ENCODE measurements at regions not wholly inside any gene's neighbourhood (a gene's known extent, or its start where the extent isn't known, plus 50 kb on each side); places are given as distances from the start of the nearest gene placed in this dataset.

DNA sequence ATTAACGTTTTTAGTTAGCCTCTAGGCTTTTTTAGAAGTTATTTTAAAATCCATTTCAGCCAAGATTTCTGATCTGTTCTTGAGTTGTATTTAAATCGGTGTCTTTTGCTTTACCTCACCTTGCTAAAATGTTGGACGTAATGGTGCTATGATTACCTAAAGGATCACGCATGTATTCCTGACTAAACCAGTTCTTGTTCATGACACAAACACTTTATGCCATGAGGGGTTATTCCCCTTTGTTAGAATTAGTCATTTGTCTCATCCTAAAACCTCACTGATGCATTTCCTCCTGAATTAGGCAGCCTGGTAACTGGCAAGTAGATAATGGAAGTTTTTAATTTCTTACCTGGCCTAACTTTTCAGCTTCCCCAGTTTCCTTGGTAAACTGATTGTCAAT is 185.4 kb upstream of the TANK start:
- Mint-ChIP-seq H3K9me3 (peaks cover 1% of the 10 kb centered on the region), H3K4me3 (no peak overlapping the region), H3K36me3 (no peaks in the 10 kb centered on the region), H3K27me3 (no peaks in the 10 kb centered on the region), H3K27ac (no peak overlapping the region), H3K4me1 (no peaks in the 10 kb centered on the region)
- DNase-seq = no peak

DNA sequence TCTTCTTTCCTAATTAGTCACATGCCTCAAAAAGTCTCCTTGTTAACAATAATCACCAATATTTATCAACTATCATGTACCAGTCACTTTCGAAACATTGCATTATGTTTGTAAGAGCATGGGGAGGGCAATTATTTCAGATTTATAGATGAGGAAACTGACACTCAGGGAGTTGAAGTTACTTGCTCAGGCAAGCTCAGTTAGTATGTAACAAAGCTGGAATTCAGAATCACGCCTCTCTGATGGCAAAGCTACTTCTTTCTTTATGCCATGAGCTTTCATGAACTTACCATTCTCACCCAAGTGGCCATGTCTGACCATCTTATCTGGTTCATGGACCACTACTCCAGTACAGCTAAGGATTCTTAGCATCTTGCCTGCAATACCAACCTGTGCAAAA is 183.4 kb upstream of the TANK start:
- DNase-seq = no peak
- no peaks in the 10 kb centered on the region for H3K4me1 Mint-ChIP-seq
- H3K27ac Mint-ChIP-seq = no peak overlapping the region
- H3K9me3 Mint-ChIP-seq = peaks cover 1% of the 10 kb centered on the region
- H3K36me3 Mint-ChIP-seq = no peaks in the 10 kb centered on the region
- no peaks in the 10 kb centered on the region for H3K27me3 Mint-ChIP-seq
- H3K4me3 Mint-ChIP-seq = no peak overlapping the region

DNA sequence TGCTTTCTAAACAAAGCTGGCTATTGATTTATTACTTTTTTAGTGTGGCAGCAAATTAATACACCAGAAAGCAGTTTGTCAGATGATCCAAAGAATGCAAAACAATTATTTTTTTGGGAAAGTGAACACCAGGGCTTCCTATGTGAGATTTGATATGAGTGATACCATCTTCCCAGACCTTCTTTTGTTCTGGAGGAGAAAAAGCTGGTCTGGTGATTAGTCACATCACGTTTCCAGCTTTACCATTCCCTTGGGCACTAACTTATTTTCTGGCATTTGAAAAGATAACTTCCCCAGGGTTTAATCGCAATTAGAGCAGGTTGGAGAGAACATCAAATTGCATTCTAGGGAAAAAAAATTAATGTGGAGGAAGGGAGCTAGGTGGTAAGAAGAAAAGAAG is 182.9 kb upstream of the TANK start:
- Mint-ChIP-seq H3K27ac (no peak overlapping the region), H3K9me3 (peaks cover 1% of the 10 kb centered on the region), H3K4me3 (no peak overlapping the region), H3K36me3 (no peaks in the 10 kb centered on the region), H3K4me1 (no peaks in the 10 kb centered on the region), H3K27me3 (no peaks in the 10 kb centered on the region)
- DNase-seq = no peak

DNA sequence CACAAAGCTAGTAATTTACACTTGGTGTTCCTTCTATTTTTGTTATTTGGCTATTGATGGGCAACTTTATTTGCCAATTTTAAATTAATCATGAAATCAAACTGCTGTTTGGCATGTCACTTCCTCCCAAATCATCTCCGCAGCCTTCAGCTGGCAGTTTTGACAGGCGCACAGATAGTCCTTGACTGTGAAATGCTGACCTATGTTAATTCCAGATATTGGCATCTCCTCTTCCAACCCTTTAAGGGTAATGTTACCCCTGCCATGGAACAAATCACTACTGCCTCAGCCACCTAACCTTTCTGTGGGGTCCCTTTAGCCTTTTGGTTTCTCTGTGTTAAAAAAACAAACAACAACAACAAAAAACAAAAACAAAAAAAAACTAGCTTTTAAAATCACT is 182.4 kb upstream of the TANK start:
- peaks cover 1% of the 10 kb centered on the region for H3K9me3 Mint-ChIP-seq
- no peak overlapping the region for H3K27ac Mint-ChIP-seq
- DNase-seq = no peak
- no peaks in the 10 kb centered on the region for H3K4me1 Mint-ChIP-seq
- no peak overlapping the region for H3K4me3 Mint-ChIP-seq
- H3K27me3 Mint-ChIP-seq = no peaks in the 10 kb centered on the region
- no peaks in the 10 kb centered on the region for H3K36me3 Mint-ChIP-seq

DNA sequence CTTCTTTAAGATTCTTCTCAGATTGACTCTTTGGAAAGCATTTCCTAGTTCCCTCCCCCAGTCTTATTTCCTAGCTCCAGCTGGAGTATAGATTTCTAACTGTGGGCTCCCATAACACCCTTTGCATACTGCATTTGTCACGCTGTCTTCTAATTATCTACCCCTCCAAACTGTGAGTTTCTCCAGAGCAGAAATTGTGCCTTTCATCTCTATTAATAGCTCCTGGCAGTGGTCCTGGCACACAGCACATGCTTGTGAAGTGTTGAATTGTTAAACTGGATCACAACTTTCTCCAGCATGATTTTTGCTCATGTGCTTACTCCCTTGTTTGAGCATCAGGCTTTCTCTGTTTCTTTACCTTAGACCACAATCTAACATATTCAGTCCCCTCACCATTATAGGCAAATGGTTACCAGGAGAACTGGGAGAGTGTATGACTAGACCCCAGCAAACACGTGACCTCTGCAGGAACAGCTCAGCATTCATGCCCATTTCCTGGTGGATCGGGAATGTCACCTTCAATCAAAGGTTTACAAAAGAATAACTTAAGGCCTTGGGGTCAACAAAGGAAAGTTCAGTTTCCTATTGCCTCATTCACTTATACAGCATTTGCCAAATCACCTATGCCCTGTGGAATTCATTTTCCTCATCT is 175.7 kb upstream of the TANK start:
- H3K9me3 Mint-ChIP-seq = peaks cover 3% of the 10 kb centered on the region
- H3K4me1 Mint-ChIP-seq = no peaks in the 10 kb centered on the region
- no peaks in the 10 kb centered on the region for H3K27me3 Mint-ChIP-seq
- DNase-seq = no peak
- no peak overlapping the region for H3K4me3 Mint-ChIP-seq
- H3K36me3 Mint-ChIP-seq = no peaks in the 10 kb centered on the region
- H3K27ac Mint-ChIP-seq = no peak overlapping the region

DNA sequence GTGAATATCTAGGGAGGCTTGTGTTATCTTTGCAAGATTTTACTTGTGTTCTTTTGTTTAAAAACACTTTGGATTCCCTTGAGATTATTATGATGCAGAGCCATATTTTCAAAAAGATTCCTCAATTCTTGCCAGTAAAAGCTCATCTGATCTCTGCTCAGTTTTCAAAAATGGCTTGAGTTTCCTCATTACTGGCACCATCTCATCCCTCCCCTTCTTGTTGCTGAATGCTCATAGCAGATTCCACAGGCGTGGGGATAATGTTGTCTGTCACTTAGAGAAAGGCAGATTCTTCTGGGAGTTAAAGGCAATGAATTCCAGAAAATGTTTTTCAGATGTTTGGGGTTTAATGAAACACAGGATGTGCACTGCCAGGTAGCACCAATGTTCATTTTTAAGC is 170.4 kb upstream of the TANK start:
- no peaks in the 10 kb centered on the region for H3K36me3 Mint-ChIP-seq
- no peak overlapping the region for H3K27ac Mint-ChIP-seq
- peaks cover 3% of the 10 kb centered on the region for H3K4me1 Mint-ChIP-seq
- no peak overlapping the region for H3K4me3 Mint-ChIP-seq
- DNase-seq = no peak
- H3K27me3 Mint-ChIP-seq = no peaks in the 10 kb centered on the region
- H3K9me3 Mint-ChIP-seq = peaks cover 3% of the 10 kb centered on the region

DNA sequence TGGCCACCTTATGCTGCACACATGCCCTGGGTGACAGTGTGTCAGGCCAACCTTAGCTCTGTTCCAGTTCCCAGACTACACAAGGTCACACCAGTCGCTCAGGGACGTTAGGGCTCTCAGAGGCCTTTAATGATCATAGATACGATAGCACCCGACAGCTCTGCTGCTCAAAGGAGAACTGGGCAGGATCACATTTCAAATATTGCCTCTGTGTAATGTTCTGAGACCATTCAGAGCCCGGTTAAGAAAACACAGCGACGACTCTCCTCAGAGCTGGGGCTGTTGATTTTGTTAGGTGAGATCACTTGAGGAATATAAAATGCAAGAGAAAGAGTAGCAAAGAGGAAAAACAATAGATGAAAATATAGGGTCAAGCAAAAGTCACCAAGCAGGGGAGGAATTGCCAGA is 166.6 kb upstream of the TANK start:
- H3K4me1 Mint-ChIP-seq = peaks cover 3% of the 10 kb centered on the region
- no peaks in the 10 kb centered on the region for H3K36me3 Mint-ChIP-seq
- no peaks in the 10 kb centered on the region for H3K9me3 Mint-ChIP-seq
- no peak overlapping the region for H3K27ac Mint-ChIP-seq
- H3K27me3 Mint-ChIP-seq = no peaks in the 10 kb centered on the region
- no peak overlapping the region for H3K4me3 Mint-ChIP-seq
- no peak for DNase-seq

DNA sequence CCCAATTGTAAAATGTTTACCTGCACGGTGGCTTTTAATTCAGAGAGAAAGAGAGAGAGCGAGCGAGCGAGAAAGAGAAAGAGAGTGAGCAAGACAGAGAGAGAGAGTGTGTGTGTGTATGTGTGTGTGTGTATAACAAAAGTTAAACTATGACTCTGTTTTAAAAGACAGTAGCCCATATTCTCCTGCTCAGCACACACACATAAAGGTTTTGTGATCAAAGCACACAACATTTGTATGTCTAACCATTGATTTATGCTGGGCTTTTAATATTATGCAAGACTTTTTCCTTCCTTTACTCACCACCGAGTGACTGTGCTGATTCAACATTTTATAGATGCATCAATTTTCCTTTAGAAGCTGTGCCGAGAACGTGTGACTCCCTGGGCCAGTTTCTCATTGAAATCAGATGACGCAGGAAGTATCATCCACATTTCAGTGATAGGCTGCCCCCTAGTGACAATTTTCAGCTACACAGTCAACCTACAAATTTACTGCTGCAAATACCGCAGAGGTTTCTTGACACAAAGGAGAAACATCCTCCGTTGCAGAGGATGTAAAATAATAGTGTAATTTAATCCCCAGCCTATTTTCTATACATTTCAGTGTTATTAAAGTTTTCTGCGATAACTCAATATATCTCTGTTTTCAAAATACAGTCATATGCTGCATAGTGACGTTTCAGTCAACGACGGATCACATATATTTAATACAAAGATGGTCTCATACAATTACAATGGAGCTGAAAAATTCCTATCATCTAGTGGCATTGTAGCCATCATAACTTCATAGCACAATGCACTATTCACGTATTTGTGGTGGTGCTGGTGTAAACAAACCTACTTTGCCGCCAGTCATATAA is 165.9 kb upstream of the TANK start:
- peaks cover 3% of the 10 kb centered on the region for H3K4me1 Mint-ChIP-seq
- DNase-seq = peak; percentile 55
- no peaks in the 10 kb centered on the region for H3K27me3 Mint-ChIP-seq
- no peaks in the 10 kb centered on the region for H3K9me3 Mint-ChIP-seq
- H3K36me3 Mint-ChIP-seq = no peaks in the 10 kb centered on the region
- no peak overlapping the region for H3K27ac Mint-ChIP-seq
- H3K4me3 Mint-ChIP-seq = no peak overlapping the region

DNA sequence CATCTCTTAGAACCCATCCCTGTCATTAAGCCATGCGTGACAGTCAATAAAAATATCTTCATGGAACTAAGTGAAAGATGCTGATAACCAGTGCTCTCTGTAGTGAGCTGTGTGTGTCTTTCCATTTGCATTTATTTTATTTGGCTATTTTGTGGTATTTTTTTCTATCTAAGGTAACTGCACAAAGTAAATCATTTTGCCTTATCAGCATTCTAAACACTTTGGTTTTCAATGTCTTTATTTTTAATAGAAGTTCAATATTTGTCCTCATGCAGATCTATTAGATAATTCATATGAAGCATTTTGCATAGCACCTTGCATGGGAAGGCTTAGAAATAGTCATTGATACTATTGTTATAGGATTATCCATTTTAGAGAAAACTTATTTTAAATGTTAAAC is 163.6 kb upstream of the TANK start:
- no peaks in the 10 kb centered on the region for H3K27me3 Mint-ChIP-seq
- DNase-seq = no peak
- no peak overlapping the region for H3K4me3 Mint-ChIP-seq
- H3K36me3 Mint-ChIP-seq = no peaks in the 10 kb centered on the region
- no peak overlapping the region for H3K27ac Mint-ChIP-seq
- no peaks in the 10 kb centered on the region for H3K9me3 Mint-ChIP-seq
- H3K4me1 Mint-ChIP-seq = peaks cover 3% of the 10 kb centered on the region

DNA sequence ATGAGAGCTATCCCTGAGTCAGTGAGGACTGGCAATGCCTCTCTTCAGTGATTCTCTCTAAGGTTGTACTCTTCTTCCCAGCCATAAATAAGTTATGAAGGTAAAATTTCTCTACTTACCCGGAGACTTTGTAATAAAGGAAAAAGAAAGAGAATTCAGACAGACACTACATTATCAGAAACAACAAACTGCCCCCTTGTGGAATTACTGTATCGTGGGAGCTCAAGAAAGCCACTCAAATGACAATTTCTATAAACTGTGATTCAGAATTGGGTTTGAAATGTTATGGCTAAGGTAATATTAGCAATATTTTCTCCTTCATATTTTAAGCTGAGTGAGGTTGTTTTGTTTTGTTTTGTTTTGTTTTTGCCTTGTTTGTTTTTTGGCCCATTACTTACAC is 155.8 kb upstream of the TANK start:
- H3K36me3 Mint-ChIP-seq = no peaks in the 10 kb centered on the region
- no peak for DNase-seq
- peaks cover 3% of the 10 kb centered on the region for H3K4me1 Mint-ChIP-seq
- H3K27ac Mint-ChIP-seq = no peak overlapping the region
- no peak overlapping the region for H3K4me3 Mint-ChIP-seq
- peaks cover 12% of the 10 kb centered on the region for H3K27me3 Mint-ChIP-seq
- H3K9me3 Mint-ChIP-seq = no peaks in the 10 kb centered on the region

DNA sequence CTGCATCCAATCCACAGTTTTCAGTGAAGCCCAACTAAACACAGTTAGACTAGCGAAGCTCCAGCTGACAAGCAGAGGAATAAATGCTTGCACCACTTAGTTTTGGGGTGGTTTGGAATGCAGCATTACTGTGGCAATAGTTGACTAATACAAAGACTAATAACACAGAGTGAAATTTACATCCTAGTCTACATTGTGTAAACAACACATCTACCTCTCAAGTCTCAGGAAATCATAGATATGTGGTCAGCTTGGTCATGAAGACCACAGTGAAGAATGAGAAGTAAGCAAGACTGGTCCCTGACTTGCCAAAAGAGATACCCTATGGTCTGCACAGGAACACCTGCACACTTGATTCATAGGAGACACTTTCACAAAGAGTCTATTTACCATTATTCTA is 155.1 kb upstream of the TANK start:
- Mint-ChIP-seq H3K27me3 (peaks cover 12% of the 10 kb centered on the region), H3K27ac (no peak overlapping the region), H3K36me3 (no peaks in the 10 kb centered on the region), H3K4me1 (peaks cover 3% of the 10 kb centered on the region), H3K4me3 (no peak overlapping the region), H3K9me3 (no peaks in the 10 kb centered on the region)
- DNase-seq = no peak

DNA sequence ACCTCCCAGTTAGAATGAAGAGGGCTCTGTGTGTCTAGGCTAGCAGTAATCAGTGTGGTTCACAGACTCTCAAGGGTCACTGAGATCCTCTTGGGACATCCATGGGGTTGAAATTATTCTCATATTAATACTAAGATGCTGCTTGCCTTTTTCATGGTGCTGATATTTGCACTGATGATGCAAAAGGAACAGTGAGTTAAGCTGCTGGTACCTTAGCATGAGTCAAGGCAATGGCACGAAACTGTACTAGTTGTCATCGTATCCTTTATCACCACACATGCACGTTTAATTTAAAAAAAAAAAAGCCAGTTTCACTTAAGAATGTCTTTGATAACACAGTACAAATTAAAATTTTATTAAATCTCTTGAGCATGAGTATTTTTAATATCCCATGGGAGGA is 151.9 kb upstream of the TANK start:
- Mint-ChIP-seq H3K9me3 (no peaks in the 10 kb centered on the region), H3K36me3 (no peaks in the 10 kb centered on the region), H3K4me3 (no peak overlapping the region), H3K4me1 (peaks cover 3% of the 10 kb centered on the region), H3K27ac (no peak overlapping the region), H3K27me3 (peaks cover 15% of the 10 kb centered on the region)
- no peak for DNase-seq

DNA sequence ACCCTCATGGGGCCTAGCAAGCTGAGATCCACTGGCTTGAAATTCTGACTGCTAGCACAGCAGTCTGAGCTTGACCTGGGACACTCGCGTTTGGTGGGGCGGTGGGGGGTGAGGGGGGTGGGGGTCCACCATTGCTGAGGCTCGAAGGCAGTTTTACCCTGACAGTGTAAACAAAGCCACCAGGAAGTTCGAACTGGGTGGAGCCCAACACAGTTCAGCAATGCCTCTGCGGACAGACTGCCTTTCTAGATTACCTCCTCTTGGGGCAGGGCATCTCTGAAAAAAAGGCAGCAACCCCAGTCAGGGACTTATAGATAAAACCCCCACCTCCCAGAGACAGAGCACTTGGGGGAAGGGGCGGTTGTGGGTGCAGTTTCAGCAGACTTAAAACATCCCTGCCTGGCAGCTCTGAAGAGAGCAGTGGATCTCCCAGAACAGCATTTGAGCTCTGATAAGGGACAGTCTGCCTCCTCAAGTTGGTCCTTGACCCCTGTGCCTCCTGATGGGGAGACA is 149.7 kb upstream of the TANK start:
- no peaks in the 10 kb centered on the region for H3K4me1 Mint-ChIP-seq
- H3K4me3 Mint-ChIP-seq = no peak overlapping the region
- peaks cover 12% of the 10 kb centered on the region for H3K9me3 Mint-ChIP-seq
- H3K36me3 Mint-ChIP-seq = peaks cover 5% of the 10 kb centered on the region
- peaks cover 12% of the 10 kb centered on the region for H3K27me3 Mint-ChIP-seq
- H3K27ac Mint-ChIP-seq = no peak overlapping the region
- no peak for DNase-seq

DNA sequence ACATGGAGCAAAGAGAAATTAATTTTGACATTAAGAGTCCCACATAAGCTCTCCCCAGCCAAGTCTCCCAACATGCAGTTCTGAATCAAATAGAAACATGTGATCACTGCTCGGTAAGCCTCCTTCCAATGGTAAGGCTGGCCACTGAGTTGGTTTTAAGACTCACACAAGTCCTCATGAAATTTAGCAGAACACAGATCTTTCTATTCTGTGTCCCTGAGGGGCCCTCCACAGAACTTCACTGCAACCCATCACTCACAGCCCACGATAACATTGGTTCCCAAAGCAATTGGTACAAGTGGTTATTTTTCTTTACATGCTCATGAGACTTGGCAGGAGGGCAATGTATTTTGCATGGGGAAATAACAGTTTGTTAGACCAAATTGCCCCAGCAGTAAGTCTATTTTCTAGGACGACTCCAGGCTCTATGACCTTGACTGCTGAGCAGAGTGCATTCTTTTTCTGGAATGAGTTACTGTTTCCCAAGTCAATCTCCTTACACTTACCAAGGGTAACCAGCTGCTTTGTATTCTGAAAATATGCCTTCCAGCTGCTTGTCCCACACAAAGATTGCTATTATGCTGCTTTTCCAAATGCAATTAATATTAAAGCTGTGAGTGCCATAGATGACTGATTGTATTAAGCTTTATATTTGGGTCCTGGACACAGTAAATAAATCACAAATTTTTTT is 142.3 kb upstream of the TANK start:
- Mint-ChIP-seq H3K4me1 (no peaks in the 10 kb centered on the region), H3K27me3 (peaks cover 9% of the 10 kb centered on the region), H3K36me3 (peaks cover 5% of the 10 kb centered on the region), H3K9me3 (peaks cover 15% of the 10 kb centered on the region), H3K27ac (no peak overlapping the region), H3K4me3 (no peak overlapping the region)
- no peak for DNase-seq

DNA sequence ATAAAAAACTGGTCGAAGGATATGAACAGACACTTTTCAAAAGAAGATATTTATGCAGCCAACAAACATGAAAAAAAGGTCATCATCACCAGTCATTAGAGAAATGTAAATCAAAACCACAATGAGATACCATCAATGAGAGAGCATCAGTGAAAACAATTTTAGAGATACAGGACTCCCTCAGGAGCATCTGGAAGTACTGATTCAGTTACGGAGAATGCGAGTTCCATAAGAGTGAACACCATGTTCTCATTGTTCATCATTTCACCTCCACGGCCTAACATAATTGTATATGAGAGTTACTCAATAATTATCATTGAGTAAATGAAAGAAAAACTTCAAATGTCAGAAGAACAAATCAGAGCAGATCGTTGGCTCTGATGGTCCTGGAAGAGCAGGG is 140.9 kb upstream of the TANK start:
- no peak overlapping the region for H3K27ac Mint-ChIP-seq

More for the DNA sequence above, 140.9 kb upstream of the TANK start:
- H3K4me3 Mint-ChIP-seq = no peak overlapping the region
- DNase-seq = no peak
- H3K36me3 Mint-ChIP-seq = peaks cover 3% of the 10 kb centered on the region
- no peaks in the 10 kb centered on the region for H3K4me1 Mint-ChIP-seq
- peaks cover 14% of the 10 kb centered on the region for H3K9me3 Mint-ChIP-seq
- H3K27me3 Mint-ChIP-seq = peaks cover 5% of the 10 kb centered on the region
